ENCODE measurements at regions not wholly inside any gene's neighbourhood (a gene's known extent, or its start where the extent isn't known, plus 50 kb on each side); places are given as distances from the start of the nearest gene placed in this dataset.

GRCh38 chr11:70891844-70892380, 360.5 kb downstream of the SHANK2 start:
- Histone ChIP-seq H3K9me2 (replicated peaks; ENCODE audit: insufficient read depth, low read length) (no peaks in the 10 kb centered on the region), H3K36me3 (ENCODE audit: low read length) (no peaks in the 10 kb centered on the region), H3K9ac (ENCODE audit: low read length) (no peak overlapping the region), H3F3A (ENCODE audit: insufficient read depth) (no peaks in the 10 kb centered on the region), H2AFZ (ENCODE audit: low read depth, low read length, severe bottlenecking) (no peak overlapping the region), H3K27ac (ENCODE audit: low read depth, low read length) (no peak overlapping the region), H4K20me1 (ENCODE audit: low read depth, low read length) (no peaks in the 10 kb centered on the region), H3K9me3 (ENCODE audit: insufficient read depth, low read length) (no peaks in the 10 kb centered on the region), H3K27me3 (ENCODE audit: low read length) (no peaks in the 10 kb centered on the region), H3K4me2 (ENCODE audit: low read depth, low read length, poor library complexity, severe bottlenecking) (no peak overlapping the region), H3K4me3 (ENCODE audit: insufficient read depth, low read length, poor library complexity, severe bottlenecking) (no peak overlapping the region), H3K79me2 (ENCODE audit: insufficient read depth, low read length) (no peaks in the 10 kb centered on the region)
- no peak for TF ChIP-seq EZH2phosphoT487 (conservative IDR thresholded peaks at IDR 0.05; ENCODE audit: low read length)
- TF ChIP-seq, protein P1, sequence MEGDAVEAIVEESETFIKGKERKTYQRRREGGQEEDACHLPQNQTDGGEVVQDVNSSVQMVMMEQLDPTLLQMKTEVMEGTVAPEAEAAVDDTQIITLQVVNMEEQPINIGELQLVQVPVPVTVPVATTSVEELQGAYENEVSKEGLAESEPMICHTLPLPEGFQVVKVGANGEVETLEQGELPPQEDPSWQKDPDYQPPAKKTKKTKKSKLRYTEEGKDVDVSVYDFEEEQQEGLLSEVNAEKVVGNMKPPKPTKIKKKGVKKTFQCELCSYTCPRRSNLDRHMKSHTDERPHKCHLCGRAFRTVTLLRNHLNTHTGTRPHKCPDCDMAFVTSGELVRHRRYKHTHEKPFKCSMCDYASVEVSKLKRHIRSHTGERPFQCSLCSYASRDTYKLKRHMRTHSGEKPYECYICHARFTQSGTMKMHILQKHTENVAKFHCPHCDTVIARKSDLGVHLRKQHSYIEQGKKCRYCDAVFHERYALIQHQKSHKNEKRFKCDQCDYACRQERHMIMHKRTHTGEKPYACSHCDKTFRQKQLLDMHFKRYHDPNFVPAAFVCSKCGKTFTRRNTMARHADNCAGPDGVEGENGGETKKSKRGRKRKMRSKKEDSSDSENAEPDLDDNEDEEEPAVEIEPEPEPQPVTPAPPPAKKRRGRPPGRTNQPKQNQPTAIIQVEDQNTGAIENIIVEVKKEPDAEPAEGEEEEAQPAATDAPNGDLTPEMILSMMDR (IDR thresholded peaks at IDR 0.05; ENCODE audit: insufficient read depth, low read length, poor library complexity, severe bottlenecking) = no peak

DNA sequence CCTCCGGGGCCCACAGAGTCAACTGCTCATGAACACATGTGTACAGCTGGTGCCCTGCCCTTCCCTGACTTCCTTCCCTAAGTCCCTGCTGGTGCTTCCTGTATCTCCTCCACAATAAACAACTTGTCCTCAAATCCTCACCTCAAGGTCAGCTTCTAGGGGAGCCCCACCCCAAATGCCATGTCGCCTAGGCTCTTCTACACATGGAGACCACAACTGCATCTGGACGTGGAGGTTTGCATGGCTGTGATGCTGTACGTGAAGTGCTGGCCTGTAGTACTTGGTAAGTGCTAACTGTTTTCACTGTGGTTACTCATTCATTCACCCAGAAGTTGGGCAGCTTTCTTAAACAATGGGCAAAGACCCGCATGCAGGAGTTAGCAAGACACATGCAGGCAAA, 359.5 kb downstream of the SHANK2 start:
- H3F3A ChIP-seq (ENCODE audit: insufficient read depth) = no peaks in the 10 kb centered on the region
- H3K4me3 ChIP-seq (ENCODE audit: insufficient read depth, low read length, poor library complexity, severe bottlenecking) = no peak overlapping the region
- no peak overlapping the region for H2AFZ ChIP-seq (ENCODE audit: low read depth, low read length, severe bottlenecking)
- TF ChIP-seq, protein P1 (IDR thresholded peaks at IDR 0.05; ENCODE audit: insufficient read depth, low read length, poor library complexity, severe bottlenecking) = no peak
- TF ChIP-seq EZH2phosphoT487 (conservative IDR thresholded peaks at IDR 0.05; ENCODE audit: low read length) = no peak
- H4K20me1 ChIP-seq (ENCODE audit: low read depth, low read length) = no peaks in the 10 kb centered on the region
- H3K79me2 ChIP-seq (ENCODE audit: insufficient read depth, low read length) = no peaks in the 10 kb centered on the region
- H3K4me2 ChIP-seq (ENCODE audit: low read depth, low read length, poor library complexity, severe bottlenecking) = no peak overlapping the region
- no peaks in the 10 kb centered on the region for H3K9me2 ChIP-seq (replicated peaks; ENCODE audit: insufficient read depth, low read length)
- H3K9me3 ChIP-seq (ENCODE audit: insufficient read depth, low read length) = no peaks in the 10 kb centered on the region
- H3K36me3 ChIP-seq (ENCODE audit: low read length) = no peaks in the 10 kb centered on the region
- H3K27me3 ChIP-seq (ENCODE audit: low read length) = no peaks in the 10 kb centered on the region
- no peak overlapping the region for H3K9ac ChIP-seq (ENCODE audit: low read length)
- no peak overlapping the region for H3K27ac ChIP-seq (ENCODE audit: low read depth, low read length)

- TF ChIP-seq EZH2phosphoT487 (conservative IDR thresholded peaks at IDR 0.05; ENCODE audit: low read length) = no peak
- TF ChIP-seq, protein P1 (IDR thresholded peaks at IDR 0.05; ENCODE audit: insufficient read depth, low read length, poor library complexity, severe bottlenecking) = no peak
- no peaks in the 10 kb centered on the region for H3K79me2 ChIP-seq (ENCODE audit: insufficient read depth, low read length)
- no peaks in the 10 kb centered on the region for H3F3A ChIP-seq (ENCODE audit: insufficient read depth)
- H2AFZ ChIP-seq (ENCODE audit: low read depth, low read length, severe bottlenecking) = no peak overlapping the region
- no peaks in the 10 kb centered on the region for H3K27me3 ChIP-seq (ENCODE audit: low read length)
- no peak overlapping the region for H3K4me2 ChIP-seq (ENCODE audit: low read depth, low read length, poor library complexity, severe bottlenecking)
- no peak overlapping the region for H3K9ac ChIP-seq (ENCODE audit: low read length)
- no peaks in the 10 kb centered on the region for H3K36me3 ChIP-seq (ENCODE audit: low read length)
- no peaks in the 10 kb centered on the region for H3K9me3 ChIP-seq (ENCODE audit: insufficient read depth, low read length)
- H4K20me1 ChIP-seq (ENCODE audit: low read depth, low read length) = no peaks in the 10 kb centered on the region
- no peak overlapping the region for H3K4me3 ChIP-seq (ENCODE audit: insufficient read depth, low read length, poor library complexity, severe bottlenecking)
- no peak overlapping the region for H3K27ac ChIP-seq (ENCODE audit: low read depth, low read length)
- H3K9me2 ChIP-seq (replicated peaks; ENCODE audit: insufficient read depth, low read length) = no peaks in the 10 kb centered on the region
Observed at GRCh38 chr11:70894566-70895365, 357.6 kb downstream of the SHANK2 start.
